ENCODE measurements at regions not wholly inside any gene's neighbourhood (a gene's known extent, or its start where the extent isn't known, plus 50 kb on each side); places are given as distances from the start of the nearest gene placed in this dataset.

GRCh38 chr4:65046192-65047133 is 623.8 kb downstream of the EPHA5 start:
- WGBS, result 55% methylated on average over 4 of the region's 4 CpGs
- no peak for DNase-seq (ENCODE audit: low spot score in 2 of 2)
- no peaks in the 10 kb centered on the region for H3K36me3 ChIP-seq

GRCh38 chr4:65033899-65034298 is 624.6 kb upstream of the TECRL start:
- H3K27ac ChIP-seq, result no peak overlapping the region
- no peaks in the 10 kb centered on the region for H3K9me3 ChIP-seq
- no peak for TF ChIP-seq POLR2AphosphoS5 (IDR thresholded peaks at IDR 0.05)
- TF ChIP-seq EP300 (IDR thresholded peaks at IDR 0.05), result no peak
- no peak for TF ChIP-seq CTCF (IDR thresholded peaks at IDR 0.05)
- no peak for TF ChIP-seq POLR2A (IDR thresholded peaks at IDR 0.05)
- H3K4me3 ChIP-seq, result no peak overlapping the region
- WGBS, result 60% methylated on average over 2 of the region's 2 CpGs
- no peaks in the 10 kb centered on the region for H3K36me3 ChIP-seq
- no peaks in the 10 kb centered on the region for H3K27me3 ChIP-seq
- DNase-seq (ENCODE audit: low spot score in 2 of 2), result no peak
- no peaks in the 10 kb centered on the region for H3K4me1 ChIP-seq

More at GRCh38 chr4:65046192-65047133, 623.8 kb downstream of the EPHA5 start:
- no peak for TF ChIP-seq EP300 (IDR thresholded peaks at IDR 0.05)
- no peak for TF ChIP-seq POLR2A (IDR thresholded peaks at IDR 0.05)
- no peak for TF ChIP-seq CTCF (IDR thresholded peaks at IDR 0.05)
- no peak for TF ChIP-seq POLR2AphosphoS5 (IDR thresholded peaks at IDR 0.05)
- H3K27me3 ChIP-seq, result no peaks in the 10 kb centered on the region
- H3K9me3 ChIP-seq, result no peaks in the 10 kb centered on the region
- H3K27ac ChIP-seq, result peak overlapping the region; percentile 29
- H3K4me3 ChIP-seq, result no peak overlapping the region
- H3K4me1 ChIP-seq, result peaks cover 15% of the 10 kb centered on the region

- H3K27ac ChIP-seq, result no peak overlapping the region
- no peak overlapping the region for H3K4me3 ChIP-seq
- no peaks in the 10 kb centered on the region for H3K9me3 ChIP-seq
- TF ChIP-seq EP300 (IDR thresholded peaks at IDR 0.05), result no peak
- no peak for TF ChIP-seq POLR2AphosphoS5 (IDR thresholded peaks at IDR 0.05)
- no peak for TF ChIP-seq CTCF (IDR thresholded peaks at IDR 0.05)
- no peak for TF ChIP-seq POLR2A (IDR thresholded peaks at IDR 0.05)
- no peaks in the 10 kb centered on the region for H3K4me1 ChIP-seq
- no peaks in the 10 kb centered on the region for H3K36me3 ChIP-seq
- H3K27me3 ChIP-seq, result no peaks in the 10 kb centered on the region
- WGBS, result 91% methylated on average over 3 of the region's 3 CpGs
- DNase-seq (ENCODE audit: low spot score in 2 of 2), result no peak
Observed at GRCh38 chr4:65028592-65028991, 619.3 kb upstream of the TECRL start.

- 26% methylated on average over 3 of the region's 3 CpGs for WGBS
- H3K4me1 ChIP-seq, result no peaks in the 10 kb centered on the region
- H3K36me3 ChIP-seq, result no peaks in the 10 kb centered on the region
- H3K27me3 ChIP-seq, result no peaks in the 10 kb centered on the region
- no peaks in the 10 kb centered on the region for H3K9me3 ChIP-seq
- DNase-seq (ENCODE audit: low spot score in 2 of 2), result no peak
- H3K27ac ChIP-seq, result no peak overlapping the region
- no peak overlapping the region for H3K4me3 ChIP-seq
- TF ChIP-seq POLR2A (IDR thresholded peaks at IDR 0.05) (no peak), EP300 (IDR thresholded peaks at IDR 0.05) (no peak), CTCF (IDR thresholded peaks at IDR 0.05) (no peak), POLR2AphosphoS5 (IDR thresholded peaks at IDR 0.05) (no peak)
Observed at GRCh38 chr4:65023883-65024670, 614.8 kb upstream of the TECRL start.

- Histone ChIP-seq H3K36me3 (no peaks in the 10 kb centered on the region), H3K27ac (no peak overlapping the region), H3K4me1 (no peaks in the 10 kb centered on the region), H3K9me3 (no peaks in the 10 kb centered on the region), H3K4me3 (no peak overlapping the region), H3K27me3 (no peaks in the 10 kb centered on the region)
- TF ChIP-seq CTCF (IDR thresholded peaks at IDR 0.05) (no peak), POLR2A (IDR thresholded peaks at IDR 0.05) (no peak), EP300 (IDR thresholded peaks at IDR 0.05) (no peak), POLR2AphosphoS5 (IDR thresholded peaks at IDR 0.05) (no peak)
- DNase-seq (ENCODE audit: low spot score in 2 of 2), result no peak
- 28% methylated on average over 6 of the region's 6 CpGs for WGBS
Observed at GRCh38 chr4:65023081-65023480, 613.8 kb upstream of the TECRL start.
